GM12874 (cell line): ENCODE measurements at regions not wholly inside any gene's neighbourhood (a gene's known extent, or its start where the extent isn't known, plus 50 kb on each side); places are given as distances from the start of the nearest gene placed in this dataset.

ENCODE experiments used
- CTCF ChIP-seq: IDR thresholded peaks from 2 replicates; pipeline ENCODE4 v1.5.1; 2011; ENCODE audit warnings: low read depth, mild to moderate bottlenecking, control low read depth, low read length, moderate library complexity; ENCODE audit not compliant: insufficient read depth

DNA sequence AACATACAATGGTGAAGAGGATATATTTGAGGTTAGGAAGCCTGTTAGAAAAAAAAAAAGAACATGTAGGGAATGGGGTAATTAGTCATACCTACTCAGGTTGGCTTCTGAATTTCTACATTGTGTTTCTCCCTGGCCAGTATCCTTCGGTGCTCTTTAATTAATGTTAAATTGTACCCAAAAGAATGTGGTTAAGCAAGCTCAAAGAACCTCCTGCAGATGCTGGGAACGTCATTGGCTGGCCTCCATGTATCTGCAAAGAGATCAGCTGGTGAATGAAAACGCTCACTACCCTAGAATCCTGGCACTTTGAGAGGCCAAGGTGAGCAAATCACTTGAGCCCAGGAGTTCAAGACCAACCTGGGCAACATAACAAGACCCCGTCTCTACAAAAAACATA is 942.3 kb upstream of the PRKX start:
- no peak for TF ChIP-seq CTCF

DNA sequence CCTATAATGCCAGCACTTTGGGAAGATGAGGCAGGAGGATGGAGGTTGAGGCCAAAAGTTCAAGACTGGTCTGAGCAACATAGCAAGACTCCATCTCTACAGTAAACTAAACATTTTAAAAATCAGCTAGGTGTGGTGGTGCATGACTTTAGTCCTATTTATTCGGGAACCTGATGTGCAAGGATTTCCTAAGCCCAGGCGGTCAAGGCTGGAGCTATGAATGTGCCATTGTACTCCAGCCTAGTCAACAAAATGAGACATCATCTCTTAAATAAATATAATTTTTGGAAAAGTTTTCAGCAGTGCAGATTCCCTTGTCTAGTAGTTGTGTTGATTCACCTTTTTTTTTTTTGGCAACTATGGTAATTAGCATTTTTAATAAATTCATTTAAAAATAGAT is 928.7 kb upstream of the PRKX start:
- TF ChIP-seq CTCF, result no peak

GRCh38 chrX:4638036-4638435 is 924.6 kb upstream of the PRKX start:
- no peak for TF ChIP-seq CTCF

DNA sequence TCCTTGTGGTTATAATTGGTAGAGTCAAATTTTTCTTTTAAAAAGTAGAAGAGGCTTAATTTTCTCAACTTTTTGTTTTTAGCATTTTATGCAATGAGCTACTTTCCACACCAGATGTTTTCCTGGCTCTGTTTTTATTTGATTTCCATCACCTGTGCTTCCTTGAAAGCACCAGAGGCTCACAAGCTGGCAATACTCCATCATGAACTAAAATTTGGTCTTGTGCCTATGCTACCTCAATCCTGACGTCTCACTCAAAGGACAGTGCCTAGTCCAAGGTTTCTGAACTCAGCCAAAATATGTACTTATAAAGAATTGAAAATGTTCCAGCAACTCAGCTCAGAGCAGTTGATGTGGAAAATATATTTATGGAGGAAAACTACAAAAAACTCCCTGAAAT is 914.0 kb upstream of the PRKX start:
- no peak for TF ChIP-seq CTCF

- TF ChIP-seq CTCF, result no peak
Observed at GRCh38 chrX:4622486-4623167, 909.2 kb upstream of the PRKX start.

DNA sequence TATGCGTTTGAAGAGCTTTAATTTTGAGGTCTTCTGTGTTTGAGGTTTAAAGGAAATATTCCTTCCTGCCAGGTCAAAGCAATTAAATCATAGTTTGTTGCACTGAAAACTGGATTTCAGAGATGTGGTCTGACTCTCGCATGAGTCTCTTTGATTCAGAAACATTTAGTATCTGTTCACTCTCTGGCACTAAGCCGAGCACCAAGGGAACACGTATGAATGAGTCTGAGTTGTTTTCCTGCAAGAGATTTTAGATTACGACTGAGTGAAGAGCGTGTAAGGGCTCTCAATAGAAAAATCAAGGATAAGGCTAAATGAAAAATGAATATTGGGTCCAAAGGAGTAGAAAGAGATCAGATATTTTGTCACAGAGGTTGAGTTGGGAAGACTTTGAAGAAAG is 875.4 kb upstream of the PRKX start:
- TF ChIP-seq CTCF, result no peak

DNA sequence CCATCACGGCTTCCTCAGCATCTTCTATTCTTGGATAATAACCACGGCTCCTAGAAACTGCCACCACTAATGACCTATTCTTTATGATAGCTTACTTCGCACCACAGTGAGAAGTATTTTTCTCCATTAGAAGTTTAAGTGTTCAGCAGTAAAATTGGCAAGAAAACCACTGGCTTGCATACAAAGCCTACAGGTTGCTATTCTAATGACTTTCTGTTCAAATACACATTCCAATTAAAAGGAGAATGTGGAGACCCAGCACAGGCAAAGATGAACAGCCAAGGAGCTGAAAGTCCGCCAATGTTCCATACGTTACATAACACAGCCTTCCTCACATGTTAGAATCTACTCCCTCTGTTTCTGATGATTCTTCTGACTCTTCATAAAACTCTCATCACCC is 875.0 kb upstream of the PRKX start:
- TF ChIP-seq CTCF, result no peak
